ENCODE measurements at regions not wholly inside any gene's neighbourhood (a gene's known extent, or its start where the extent isn't known, plus 50 kb on each side); places are given as distances from the start of the nearest gene placed in this dataset.

DNA sequence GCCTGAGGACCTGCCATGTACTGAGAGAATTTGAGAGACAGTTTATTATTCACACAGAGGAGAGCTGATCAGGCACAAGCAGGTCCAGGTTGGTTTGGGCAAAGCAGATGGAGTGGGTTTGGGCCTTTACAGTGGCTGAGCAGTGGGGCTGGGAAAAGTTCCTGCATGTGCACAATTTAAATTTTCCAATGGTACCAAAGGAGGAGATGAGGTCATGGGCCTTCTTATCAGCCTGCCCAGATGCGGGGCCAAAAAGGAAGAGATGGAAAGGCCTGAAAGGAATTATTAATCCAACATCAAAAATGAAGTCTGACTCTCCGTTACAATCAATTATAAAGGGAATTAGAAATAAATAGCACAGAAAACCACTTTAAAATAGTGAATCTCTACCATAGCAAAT is 367.6 kb downstream of the TMEM135 start:
- DNase-seq, result no peak

DNA sequence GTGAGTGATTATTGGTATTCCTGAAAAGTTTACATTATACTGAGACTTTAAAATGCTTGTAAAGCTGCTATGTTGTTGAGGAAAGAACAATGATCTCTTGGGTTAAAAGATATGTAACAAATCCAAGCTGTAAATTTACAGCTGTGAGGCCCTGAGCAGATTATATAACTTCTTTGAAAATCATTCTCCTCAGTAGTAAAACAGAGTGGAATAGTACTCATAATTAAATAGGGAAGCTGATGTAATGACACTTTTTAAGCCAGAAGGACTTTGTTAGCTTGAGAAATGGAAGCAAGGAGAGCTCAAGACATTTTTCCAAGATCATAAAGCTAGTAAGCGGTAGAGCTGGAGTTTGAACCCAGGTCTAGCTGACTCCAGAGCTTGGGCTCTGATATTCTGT is 363.9 kb downstream of the TMEM135 start:
- no peak for DNase-seq

DNA sequence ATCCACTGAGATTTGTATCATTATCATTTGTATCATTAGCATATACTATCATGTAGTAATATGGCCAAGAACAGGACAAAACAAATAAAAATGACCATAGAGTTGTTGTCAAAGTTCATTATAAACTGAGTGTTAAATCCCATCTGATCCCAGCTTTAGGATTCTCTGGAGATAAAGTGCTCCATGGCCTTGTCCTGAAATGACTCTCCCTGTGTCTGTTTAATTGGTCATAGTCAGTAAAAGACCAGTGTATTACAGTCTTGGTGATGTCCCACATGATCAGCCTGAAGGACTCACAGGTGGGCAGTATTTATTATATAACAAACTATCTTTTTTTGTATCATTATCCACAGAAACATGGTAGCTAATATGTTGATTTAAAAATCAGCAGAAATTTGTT is 361.6 kb downstream of the TMEM135 start:
- no peak for DNase-seq

DNA sequence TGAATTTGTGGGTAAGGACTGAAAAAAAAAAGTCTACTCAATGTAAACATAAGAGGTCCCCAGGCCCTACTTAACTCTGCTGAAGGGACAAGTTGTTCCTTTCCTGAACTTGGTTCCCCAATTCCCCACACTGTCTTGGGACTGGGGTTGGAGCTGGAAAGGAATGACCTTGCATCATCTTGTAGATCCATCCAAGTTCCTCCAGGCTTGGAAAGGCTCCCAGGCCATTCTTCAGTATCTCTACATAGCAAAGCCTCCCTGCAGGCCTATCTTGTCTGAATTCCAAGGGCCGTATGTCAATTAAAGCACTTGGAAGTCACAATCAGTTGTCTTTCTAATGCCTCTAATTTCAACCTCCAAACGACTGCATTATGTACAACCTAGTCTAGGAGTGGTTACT is 361.2 kb downstream of the TMEM135 start:
- no peak for DNase-seq

DNA sequence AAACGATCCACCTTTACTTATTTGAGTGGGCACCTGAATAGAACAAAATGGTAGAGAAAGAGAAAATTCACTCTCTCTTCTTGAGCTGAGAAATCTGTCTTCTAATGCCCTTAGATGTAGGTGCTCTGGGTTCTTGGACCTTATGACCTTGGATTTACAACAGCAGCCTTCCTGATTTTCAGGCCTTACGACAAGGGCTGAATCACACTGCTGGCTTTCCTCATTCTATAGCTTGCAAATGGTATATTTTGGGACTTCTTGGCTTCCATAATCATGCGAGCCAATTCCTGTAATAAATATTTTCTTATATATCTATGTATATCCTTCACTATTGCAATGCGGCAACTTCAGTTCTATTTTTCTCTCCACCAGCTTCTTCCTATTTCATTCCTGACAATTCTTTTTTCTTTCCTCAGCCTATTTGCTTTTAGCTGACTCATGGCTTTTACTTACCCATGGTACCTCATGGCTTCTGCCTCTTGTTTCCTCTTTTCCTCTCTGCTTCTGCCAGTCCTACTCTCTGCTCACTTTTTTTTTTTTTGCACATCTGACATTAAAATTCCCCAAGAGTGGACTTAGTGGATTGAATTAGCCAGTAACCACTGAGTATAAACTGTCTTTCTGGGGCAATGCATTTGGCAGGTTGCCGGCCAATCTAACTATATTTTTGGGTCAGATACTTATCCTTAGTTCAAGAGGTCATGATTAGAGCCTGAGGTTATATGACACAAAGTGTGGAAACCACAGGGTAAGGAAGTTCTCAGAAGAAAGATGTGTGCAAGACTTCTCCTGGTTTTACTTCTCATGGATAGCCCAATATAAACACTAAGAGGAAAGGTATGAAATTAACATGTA is 359.5 kb downstream of the TMEM135 start:
- DNase-seq, result no peak

DNA sequence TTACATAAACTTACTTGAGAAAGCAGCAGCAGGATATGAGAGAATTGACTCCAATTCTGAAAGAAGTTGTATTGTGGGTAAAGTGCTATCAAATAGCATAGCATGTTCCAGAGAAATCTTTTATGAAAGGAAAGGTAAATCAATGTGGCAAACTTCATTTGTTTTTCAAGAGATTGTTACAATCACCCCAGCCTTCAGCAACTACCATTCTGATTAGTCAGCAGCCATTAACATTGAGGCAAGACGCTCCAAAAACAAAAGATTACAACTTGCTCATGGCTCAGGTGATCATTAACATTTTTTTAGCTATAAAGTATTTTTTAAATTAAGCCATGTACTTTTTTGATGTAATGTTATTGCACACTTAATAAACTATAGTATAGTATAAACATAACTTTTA is 357.2 kb downstream of the TMEM135 start:
- DNase-seq, result no peak

DNA sequence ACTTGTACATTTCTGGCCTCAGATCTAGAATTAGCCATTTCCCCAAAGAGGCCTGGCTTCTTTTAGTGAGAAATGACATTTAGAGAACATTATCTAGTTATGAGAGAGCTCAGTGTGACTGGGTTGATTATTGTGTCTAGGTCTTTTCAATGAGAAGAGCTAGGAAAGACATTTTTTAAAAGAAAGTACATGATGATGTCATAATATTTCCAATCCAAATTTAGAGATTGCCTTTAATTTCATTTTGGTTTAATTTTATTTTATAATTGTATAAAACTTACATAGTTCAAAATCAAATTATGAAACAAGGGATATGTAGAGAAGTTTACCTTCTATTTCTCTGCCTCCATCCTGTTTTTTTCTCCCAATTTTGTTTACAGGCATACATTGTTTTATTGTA is 354.9 kb downstream of the TMEM135 start:
- DNase-seq, result no peak

DNA sequence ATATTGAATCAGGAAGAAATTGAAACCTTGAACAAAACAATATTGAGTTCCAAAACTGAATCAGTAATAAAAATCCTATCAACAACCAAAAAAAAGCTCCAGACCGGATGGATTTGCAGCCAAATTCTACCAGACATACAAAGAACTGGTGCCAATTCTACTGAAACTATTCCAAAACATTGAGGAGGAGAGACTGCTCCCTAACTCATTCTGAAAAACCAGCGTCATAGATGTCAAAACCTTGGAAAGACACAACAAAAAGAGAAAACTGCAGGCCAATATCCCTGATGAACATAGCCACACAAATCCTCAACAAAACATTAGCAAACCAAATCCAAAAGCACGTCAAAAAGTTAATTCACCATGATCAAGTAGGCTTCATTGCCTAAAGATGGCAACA is 353.8 kb downstream of the TMEM135 start:
- no peak for DNase-seq

DNA sequence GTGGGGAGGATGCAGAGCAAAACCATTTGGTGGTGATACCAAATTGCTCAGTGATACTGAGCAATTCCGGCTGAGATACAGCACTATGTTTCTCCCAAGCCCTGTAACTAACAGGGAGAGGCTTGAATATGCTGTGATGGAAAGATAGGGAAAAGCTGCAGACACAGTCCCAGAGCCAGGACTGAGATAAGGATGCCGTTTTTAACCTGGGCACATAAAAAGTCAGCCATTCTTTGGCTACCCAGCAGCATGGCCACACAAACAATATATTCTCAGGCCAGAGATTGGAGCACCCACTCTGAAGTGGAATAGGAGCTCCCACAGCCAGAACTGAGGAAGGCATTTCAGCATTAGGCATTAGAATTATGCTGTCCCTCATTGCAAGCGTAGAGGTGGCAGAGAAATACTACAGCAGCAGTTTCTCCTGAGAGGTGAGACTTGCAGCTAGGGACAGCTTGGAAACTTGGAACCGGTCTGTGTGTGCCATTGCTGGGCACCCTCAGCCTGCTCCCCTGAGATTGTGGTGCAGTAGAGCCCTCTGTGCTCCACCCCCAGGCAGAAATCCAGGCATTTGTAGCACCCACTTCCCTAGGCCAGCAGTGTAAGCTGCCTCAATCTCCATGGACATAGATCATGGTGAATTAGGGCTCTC is 346.5 kb downstream of the TMEM135 start:
- no peak for DNase-seq

DNA sequence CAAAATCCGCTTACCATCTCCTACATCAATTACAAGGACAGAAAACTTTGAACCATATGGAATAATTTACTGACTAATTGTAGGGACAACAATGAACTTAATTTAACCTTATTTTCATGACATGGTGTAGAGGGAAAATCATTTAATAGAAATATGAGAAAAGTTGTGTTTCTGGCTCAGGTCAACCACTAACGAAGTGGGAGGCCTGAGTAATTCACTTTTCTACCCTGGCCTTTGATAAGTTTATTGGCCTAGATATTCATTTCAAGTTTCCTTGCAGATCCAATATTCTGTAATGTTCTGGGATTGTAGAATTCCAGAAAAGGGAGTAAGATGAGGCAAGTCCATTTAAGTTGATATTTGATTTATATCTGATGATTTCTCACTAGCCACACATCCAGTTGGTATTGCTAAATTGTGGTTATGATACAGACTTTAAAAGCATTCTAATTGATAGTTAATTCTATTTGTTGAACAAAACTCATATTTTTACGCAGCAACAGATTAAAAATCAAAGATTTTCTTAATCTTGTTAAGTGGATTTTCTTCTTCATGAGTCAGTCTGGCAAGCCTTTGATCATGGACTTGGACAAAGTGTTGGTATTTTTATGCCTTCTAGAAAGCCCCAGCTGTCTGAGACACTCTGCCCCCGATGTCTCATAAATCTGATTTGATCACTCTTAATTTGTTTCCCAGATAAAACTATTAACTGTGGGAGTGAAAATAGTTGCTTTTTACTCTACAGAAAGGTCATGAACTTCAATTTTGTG is 336.5 kb downstream of the TMEM135 start:
- DNase-seq, result no peak

Measured in NCI-H1436 treated with DMSO at 0.1 percent for 48 hours (cell line).